Muscle of arm (tissue), 1 donor: ENCODE measurements at regions not wholly inside any gene's neighbourhood (a gene's known extent, or its start where the extent isn't known, plus 50 kb on each side); places are given as distances from the start of the nearest gene placed in this dataset.
"Not testable (repeated sequence)": the region's sequence is repeated elsewhere in the genome, so short reads cannot be mapped to it uniquely, and the experiment has no call there.

ENCODE experiments used
- DNase-seq: peaks from one replicate; pipeline ENCODE4 v3.0.0-alpha.2; 2013

GRCh38 chr22:25281675-25282345, 62.4 kb downstream of the CRYBB2 start:
- DNase-seq = no peak

- DNase-seq = no peak
Measured at GRCh38 chr22:25282346-25282670, 62.9 kb downstream of the CRYBB2 start.

- DNase-seq = no peak
Measured at GRCh38 chr22:25282671-25283561, 63.5 kb downstream of the CRYBB2 start.

- not testable (repeated sequence) for DNase-seq
Measured at GRCh38 chr22:25288481-25288880, 69.0 kb downstream of the CRYBB2 start.

- DNase-seq = not testable (repeated sequence)
Measured at GRCh38 chr22:25301912-25302311, 82.5 kb downstream of the CRYBB2 start.

GRCh38 chr22:25309586-25309985, 90.1 kb downstream of the CRYBB2 start:
- not testable (repeated sequence) for DNase-seq

- DNase-seq = not testable (repeated sequence)
Measured at GRCh38 chr22:25311924-25312323, 92.5 kb downstream of the CRYBB2 start.

- no peak for DNase-seq
Measured at GRCh38 chr22:25318081-25318823, 98.8 kb downstream of the CRYBB2 start.

GRCh38 chr22:25327018-25327755, 107.7 kb downstream of the CRYBB2 start:
- no peak for DNase-seq

- DNase-seq = no peak
Measured at GRCh38 chr22:25331050-25331449, 111.6 kb downstream of the CRYBB2 start.

- DNase-seq = not testable (repeated sequence)
Measured at GRCh38 chr22:25331911-25332310, 112.5 kb downstream of the CRYBB2 start.

GRCh38 chr22:25332386-25332785, 112.9 kb downstream of the CRYBB2 start:
- DNase-seq = no peak

GRCh38 chr22:25334162-25334490, 114.7 kb downstream of the CRYBB2 start:
- no peak for DNase-seq

- DNase-seq = not testable (repeated sequence)
Measured at GRCh38 chr22:25334631-25335030, 115.2 kb downstream of the CRYBB2 start.

- DNase-seq = not testable (repeated sequence)
Measured at GRCh38 chr22:25335276-25335675, 115.8 kb downstream of the CRYBB2 start.

GRCh38 chr22:25340536-25340935, 121.1 kb downstream of the CRYBB2 start:
- not testable (repeated sequence) for DNase-seq

- DNase-seq = not testable (repeated sequence)
Measured at GRCh38 chr22:25344366-25344765, 124.9 kb downstream of the CRYBB2 start.

GRCh38 chr22:25346859-25347751, 127.7 kb downstream of the CRYBB2 start:
- no peak for DNase-seq

GRCh38 chr22:25347752-25348102, 128.3 kb downstream of the CRYBB2 start:
- no peak for DNase-seq

GRCh38 chr22:25348391-25348790, 129.0 kb downstream of the CRYBB2 start:
- DNase-seq = no peak

GRCh38 chr22:25348996-25349395, 129.6 kb downstream of the CRYBB2 start:
- DNase-seq = not testable (repeated sequence)
